Skeletal muscle tissue (tissue), 3 donors: ENCODE measurements at regions not wholly inside any gene's neighbourhood (a gene's known extent, or its start where the extent isn't known, plus 50 kb on each side); places are given as distances from the start of the nearest gene placed in this dataset.

ENCODE experiments used
- H3K27ac ChIP-seq: one replicate; pipeline ENCODE4 v1.7.0; 2013; ENCODE audit warnings: mild to moderate bottlenecking, low read depth, low read length, inconsistent platforms
- H3K27me3 ChIP-seq, 3 donors: one replicate each; pipeline ENCODE4 v1.7.0; 2013; ENCODE audit warnings: low read length in 3 of 3; ENCODE audit not compliant: control insufficient read depth in 3 of 3, insufficient read depth in 3 of 3
- H3K36me3 ChIP-seq, 3 donors: one replicate each; pipeline ENCODE4 v1.7.0; 2013; ENCODE audit warnings: low read length in 3 of 3; ENCODE audit not compliant: control insufficient read depth in 3 of 3, insufficient read depth in 3 of 3
- H3K4me1 ChIP-seq, 3 donors: one replicate each; pipeline ENCODE4 v1.7.0; 2013; ENCODE audit warnings: low read length in 3 of 3, mild to moderate bottlenecking in 3 of 3; ENCODE audit not compliant: control insufficient read depth in 3 of 3, insufficient read depth in 3 of 3
- H3K4me3 ChIP-seq, 3 donors: one replicate each; pipeline ENCODE4 v1.7.0; 2013; ENCODE audit warnings: low read length in 3 of 3
- H3K9ac ChIP-seq, 3 donors: one replicate each; pipeline ENCODE4 v1.7.0; 2013; ENCODE audit warnings: low read length in 3 of 3, mild to moderate bottlenecking in 3 of 3, moderate library complexity in 2 of 3, low read depth in 1 of 3
- H3K9me3 ChIP-seq, 3 donors: one replicate each; pipeline ENCODE4 v1.7.0; 2013; ENCODE audit warnings: low read length in 3 of 3; ENCODE audit not compliant: control insufficient read depth in 3 of 3
- donor health status: Osteomylitis.

- Histone ChIP-seq H3K9ac (no peak overlapping the region), H3K36me3 (no peaks in the 10 kb centered on the region), H3K9me3 (no peaks in the 10 kb centered on the region), H3K4me3 (no peak overlapping the region), H3K27ac (no peak overlapping the region), H3K27me3 (no peaks in the 10 kb centered on the region), H3K4me1 (no peaks in the 10 kb centered on the region)
Measured at GRCh38 chr7:124369310-124369709, 336.4 kb upstream of the TMEM229A start.

DNA sequence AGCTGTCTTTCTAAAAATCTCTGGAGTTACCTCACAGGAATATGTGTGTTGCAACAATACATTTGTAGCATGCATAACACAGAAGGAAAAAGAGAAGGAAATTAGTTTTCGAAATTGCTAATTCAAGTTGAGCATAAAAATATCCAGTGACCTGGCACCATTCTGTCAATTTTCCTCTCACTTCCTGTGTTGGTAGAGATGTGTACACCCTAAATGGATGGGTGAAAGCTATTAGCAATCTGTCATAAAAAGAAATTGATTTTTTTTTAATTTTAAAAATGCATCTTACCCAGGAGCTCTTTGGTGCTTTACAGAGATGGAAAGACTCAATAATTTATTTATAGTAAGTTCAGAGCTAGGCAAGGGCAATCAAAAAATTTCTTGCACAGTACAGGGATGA is 333.3 kb upstream of the TMEM229A start:
- H3K27ac ChIP-seq, result no peak overlapping the region
- no peaks in the 10 kb centered on the region for H3K9me3 ChIP-seq

GRCh38 chr7:124364283-124364682 is 331.4 kb upstream of the TMEM229A start:
- H3K4me3 ChIP-seq, result no peak overlapping the region

More for the DNA sequence above, 333.3 kb upstream of the TMEM229A start:
- Histone ChIP-seq H3K9ac (no peak overlapping the region), H3K36me3 (no peaks in the 10 kb centered on the region), H3K27me3 (no peaks in the 10 kb centered on the region), H3K4me1 (no peaks in the 10 kb centered on the region), H3K4me3 (no peak overlapping the region)

DNA sequence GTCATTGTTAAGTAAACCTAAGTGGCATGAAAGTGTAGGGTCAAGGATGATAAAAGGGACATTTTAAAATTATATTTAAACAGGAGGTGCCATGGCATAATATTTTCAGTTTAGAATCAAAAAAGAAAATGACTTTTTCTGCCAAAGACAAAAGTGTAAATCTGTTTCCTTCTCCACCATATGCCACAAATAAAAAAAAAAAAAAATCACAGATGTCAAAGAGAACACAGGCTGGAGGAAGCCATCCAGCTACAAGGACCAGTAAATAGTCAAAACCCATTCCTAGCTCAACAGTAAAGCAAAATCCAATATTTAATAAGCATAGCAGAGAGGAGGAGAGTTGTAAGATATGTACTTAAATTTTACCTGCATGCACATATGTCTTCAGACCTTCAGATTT is 321.3 kb upstream of the TMEM229A start:
- no peak overlapping the region for H3K9ac ChIP-seq
- H3K9me3 ChIP-seq, result no peaks in the 10 kb centered on the region
- no peaks in the 10 kb centered on the region for H3K36me3 ChIP-seq
- no peaks in the 10 kb centered on the region for H3K4me1 ChIP-seq
- H3K4me3 ChIP-seq, result no peak overlapping the region
- no peak overlapping the region for H3K27ac ChIP-seq
- H3K27me3 ChIP-seq, result no peaks in the 10 kb centered on the region

More at GRCh38 chr7:124364283-124364682, 331.4 kb upstream of the TMEM229A start:
- Histone ChIP-seq H3K9me3 (no peaks in the 10 kb centered on the region), H3K9ac (no peak overlapping the region), H3K27me3 (no peaks in the 10 kb centered on the region), H3K4me1 (no peaks in the 10 kb centered on the region), H3K27ac (no peak overlapping the region), H3K36me3 (no peaks in the 10 kb centered on the region)

DNA sequence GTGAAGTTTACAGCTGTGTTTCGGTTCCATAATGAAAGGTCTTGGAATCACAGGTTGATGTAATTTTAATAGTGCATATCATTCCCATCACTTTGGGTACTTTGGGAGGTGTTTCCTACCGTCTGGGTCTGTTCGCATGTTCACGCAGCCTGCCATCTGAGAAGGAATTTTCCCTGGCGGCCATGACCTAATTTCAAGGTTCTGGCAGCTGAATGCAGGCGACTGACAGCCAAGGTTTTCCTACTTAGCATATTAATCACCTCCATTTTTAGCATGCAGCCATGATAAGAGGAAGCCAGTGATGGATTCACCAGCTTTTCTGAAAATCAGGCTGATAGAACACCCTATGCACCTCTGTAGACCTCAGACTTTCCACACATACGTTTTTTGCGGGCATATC is 319.1 kb upstream of the TMEM229A start:
- Histone ChIP-seq H3K9me3 (no peaks in the 10 kb centered on the region), H3K9ac (no peak overlapping the region), H3K27me3 (no peaks in the 10 kb centered on the region), H3K4me1 (no peaks in the 10 kb centered on the region), H3K36me3 (no peaks in the 10 kb centered on the region), H3K4me3 (no peak overlapping the region), H3K27ac (no peak overlapping the region)

DNA sequence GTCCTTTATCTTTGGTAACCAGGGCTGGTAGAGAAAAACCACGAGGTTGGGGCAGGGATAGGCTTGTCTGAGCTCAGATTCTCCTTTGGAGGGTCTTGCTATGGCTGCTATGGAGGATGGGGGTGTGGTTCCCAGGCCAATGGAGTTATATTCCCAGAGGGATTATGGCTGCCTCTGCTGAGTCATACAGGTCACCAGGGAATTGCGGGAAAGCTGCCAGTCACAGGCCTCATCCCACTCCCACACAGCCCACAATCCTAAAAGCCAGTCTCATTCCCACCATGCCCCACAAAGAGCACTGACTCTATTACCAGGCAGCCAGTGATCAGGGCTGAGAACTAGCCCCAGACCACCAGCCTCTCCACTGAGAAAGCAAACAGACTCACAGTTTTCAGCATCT is 316.6 kb upstream of the TMEM229A start:
- Histone ChIP-seq H3K4me3 (no peak overlapping the region), H3K27me3 (no peaks in the 10 kb centered on the region), H3K9ac (no peak overlapping the region), H3K9me3 (no peaks in the 10 kb centered on the region), H3K4me1 (no peaks in the 10 kb centered on the region), H3K27ac (no peak overlapping the region), H3K36me3 (no peaks in the 10 kb centered on the region)

DNA sequence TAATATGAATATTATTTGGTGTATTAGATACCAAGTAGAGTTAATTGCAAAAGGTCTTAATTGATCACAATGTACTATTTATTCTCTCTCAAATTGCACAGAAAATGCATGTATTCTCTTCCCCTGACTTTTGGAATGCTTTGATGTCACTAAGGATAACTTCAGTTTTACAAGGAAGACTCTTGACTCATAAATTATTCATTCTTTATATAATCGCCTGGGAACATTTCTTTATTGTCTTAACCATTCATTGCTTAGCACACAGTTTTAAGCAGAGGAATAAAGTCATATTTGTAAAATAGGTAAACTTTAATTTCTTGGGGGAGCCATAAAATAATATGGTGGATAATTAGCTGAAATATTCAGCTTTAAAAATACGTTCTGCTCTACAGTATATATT is 306.0 kb upstream of the TMEM229A start:
- no peak overlapping the region for H3K9ac ChIP-seq
- H3K9me3 ChIP-seq, result no peaks in the 10 kb centered on the region
- no peak overlapping the region for H3K4me3 ChIP-seq
- no peaks in the 10 kb centered on the region for H3K4me1 ChIP-seq
- H3K36me3 ChIP-seq, result no peaks in the 10 kb centered on the region
- H3K27ac ChIP-seq, result no peak overlapping the region
- no peaks in the 10 kb centered on the region for H3K27me3 ChIP-seq

DNA sequence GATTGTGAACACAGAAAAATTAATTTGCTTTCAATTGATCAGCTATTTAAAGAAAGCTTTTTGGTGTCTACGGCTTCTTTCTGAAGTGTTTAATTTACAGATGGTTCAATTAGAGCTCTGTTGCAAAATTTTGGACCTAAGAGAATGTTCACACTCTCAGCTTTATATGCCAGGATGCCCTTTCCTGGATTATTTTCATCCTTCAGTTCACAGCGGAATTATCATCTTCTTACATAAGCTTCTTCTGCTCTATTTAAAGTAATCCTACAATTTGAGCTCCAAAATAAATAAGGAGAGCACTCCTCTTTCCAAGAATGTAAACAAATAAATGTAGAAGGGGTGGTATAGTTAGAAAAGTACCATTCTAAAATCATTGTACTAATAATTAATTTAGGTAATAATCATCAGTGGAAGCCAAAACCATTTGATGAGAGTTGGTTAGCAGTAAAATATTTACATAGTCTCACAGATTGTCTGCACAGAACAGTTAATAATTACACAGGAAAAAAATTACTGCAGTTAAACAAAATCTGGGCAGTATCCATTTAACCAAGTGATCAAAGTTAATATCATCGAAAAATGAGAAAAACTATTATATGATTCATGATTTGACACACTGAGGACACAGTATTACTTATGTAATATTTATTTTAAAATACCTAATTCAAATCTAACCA is 298.0 kb upstream of the TMEM229A start:
- Histone ChIP-seq H3K27me3 (no peaks in the 10 kb centered on the region), H3K27ac (no peak overlapping the region), H3K9me3 (no peaks in the 10 kb centered on the region), H3K36me3 (no peaks in the 10 kb centered on the region), H3K4me3 (no peak overlapping the region), H3K4me1 (no peaks in the 10 kb centered on the region), H3K9ac (no peak overlapping the region)

GRCh38 chr7:124328774-124329173 is 295.9 kb upstream of the TMEM229A start:
- H3K9ac ChIP-seq, result no peak overlapping the region
- H3K27me3 ChIP-seq, result no peaks in the 10 kb centered on the region
- H3K9me3 ChIP-seq, result no peaks in the 10 kb centered on the region
- no peaks in the 10 kb centered on the region for H3K4me1 ChIP-seq
- no peak overlapping the region for H3K4me3 ChIP-seq
- H3K27ac ChIP-seq, result no peak overlapping the region
- no peaks in the 10 kb centered on the region for H3K36me3 ChIP-seq

DNA sequence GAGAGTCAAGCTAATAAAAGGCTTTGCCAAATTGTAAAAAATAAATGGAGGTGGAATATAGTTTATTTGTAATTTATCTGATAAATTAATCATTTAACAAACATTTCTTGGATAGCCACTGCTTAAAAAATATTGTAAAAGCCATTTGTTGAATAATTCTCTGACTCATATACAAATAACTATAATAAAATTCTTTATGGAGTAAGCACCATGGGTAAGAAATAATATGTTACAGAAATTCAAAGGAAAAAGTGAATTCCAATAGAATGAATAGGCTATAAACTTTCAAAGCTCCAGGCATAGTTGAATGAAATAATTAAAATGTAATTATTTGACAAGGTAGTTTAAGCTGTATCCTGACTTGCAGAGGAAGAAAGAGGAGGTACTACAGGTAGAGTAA is 291.4 kb upstream of the TMEM229A start:
- H3K9ac ChIP-seq, result no peak overlapping the region
- H3K4me1 ChIP-seq, result no peaks in the 10 kb centered on the region
- no peaks in the 10 kb centered on the region for H3K36me3 ChIP-seq
- H3K9me3 ChIP-seq, result peaks cover 0 to 2% (median 0%) of the 10 kb centered on the region in 3 donors
- no peak overlapping the region for H3K4me3 ChIP-seq
- H3K27me3 ChIP-seq, result no peaks in the 10 kb centered on the region
- no peak overlapping the region for H3K27ac ChIP-seq
